ENCODE measurements at regions not wholly inside any gene's neighbourhood (a gene's known extent, or its start where the extent isn't known, plus 50 kb on each side); places are given as distances from the start of the nearest gene placed in this dataset.

- no peak for TF ChIP-seq NFIC (IDR thresholded peaks at IDR 0.05; ENCODE audit: borderline replicate concordance)
- no peak for TF ChIP-seq CTCF (IDR thresholded peaks at IDR 0.05)
- TF ChIP-seq EP300 (IDR thresholded peaks at IDR 0.05; ENCODE audit: borderline replicate concordance in 1 of 2, low read depth in 1 of 2, low read length in 1 of 2) = no peak
- TF ChIP-seq JUND (IDR thresholded peaks at IDR 0.05) = no peak
- TF ChIP-seq YY1 (IDR thresholded peaks at IDR 0.05; ENCODE audit: low read depth) = no peak
- TF ChIP-seq RFX5 (IDR thresholded peaks at IDR 0.05; ENCODE audit: low read length) = no peak
- TF ChIP-seq MXI1 (IDR thresholded peaks at IDR 0.05; ENCODE audit: low read depth, low read length) = no peak
- no peak for TF ChIP-seq FOXJ3 (CRISPR knock-in tag; IDR thresholded peaks at IDR 0.05)
- no peak for TF ChIP-seq MEF2A (IDR thresholded peaks at IDR 0.05; ENCODE audit: borderline replicate concordance, low read depth)
Observed at GRCh38 chr10:113444766-113445365, 108.0 kb upstream of the HABP2 start.
